ENCODE measurements at regions not wholly inside any gene's neighbourhood (a gene's known extent, or its start where the extent isn't known, plus 50 kb on each side); places are given as distances from the start of the nearest gene placed in this dataset.

DNA sequence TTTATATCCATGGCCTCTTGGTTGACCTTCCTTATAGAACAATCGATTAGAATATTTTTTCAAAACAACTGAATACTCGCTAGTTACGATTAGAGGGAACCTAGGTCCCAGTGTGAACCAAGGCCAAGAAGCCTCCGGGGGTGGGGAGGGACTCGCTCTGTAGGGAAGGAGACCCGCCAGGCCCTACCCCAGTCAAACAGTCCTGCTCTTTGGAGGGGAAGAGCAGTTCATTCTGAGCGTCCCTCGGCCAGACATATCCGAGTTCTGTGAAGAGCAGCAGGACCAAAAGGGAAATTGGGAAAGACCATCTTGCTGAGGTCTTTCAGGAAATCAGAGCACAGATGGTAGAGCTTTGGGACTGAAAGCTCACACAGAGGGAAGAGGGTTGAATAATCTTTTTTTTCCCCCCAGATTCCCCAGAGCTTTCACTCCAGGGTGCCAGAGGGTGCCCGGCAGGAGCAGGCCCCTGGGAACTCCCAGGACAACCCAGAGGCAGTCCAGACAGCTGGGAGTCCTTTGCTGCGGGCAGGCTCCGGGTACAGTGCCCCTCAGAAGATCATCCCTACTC is 137.2 kb upstream of the HES1 start:
- ATAC-seq (no peak), DNase-seq (no peak)
- Histone ChIP-seq H3K4me1 (ENCODE audit: low read depth) (peaks cover 15% of the 10 kb centered on the region), H3K36me3 (ENCODE audit: low read depth) (no peaks in the 10 kb centered on the region), H3K4me3 (no peak overlapping the region), H3K9me3 (no peaks in the 10 kb centered on the region)
- intact Hi-C loops (cut with DNase I, micrococcal nuclease) = no loop called here
- TF ChIP-seq, protein P1, sequence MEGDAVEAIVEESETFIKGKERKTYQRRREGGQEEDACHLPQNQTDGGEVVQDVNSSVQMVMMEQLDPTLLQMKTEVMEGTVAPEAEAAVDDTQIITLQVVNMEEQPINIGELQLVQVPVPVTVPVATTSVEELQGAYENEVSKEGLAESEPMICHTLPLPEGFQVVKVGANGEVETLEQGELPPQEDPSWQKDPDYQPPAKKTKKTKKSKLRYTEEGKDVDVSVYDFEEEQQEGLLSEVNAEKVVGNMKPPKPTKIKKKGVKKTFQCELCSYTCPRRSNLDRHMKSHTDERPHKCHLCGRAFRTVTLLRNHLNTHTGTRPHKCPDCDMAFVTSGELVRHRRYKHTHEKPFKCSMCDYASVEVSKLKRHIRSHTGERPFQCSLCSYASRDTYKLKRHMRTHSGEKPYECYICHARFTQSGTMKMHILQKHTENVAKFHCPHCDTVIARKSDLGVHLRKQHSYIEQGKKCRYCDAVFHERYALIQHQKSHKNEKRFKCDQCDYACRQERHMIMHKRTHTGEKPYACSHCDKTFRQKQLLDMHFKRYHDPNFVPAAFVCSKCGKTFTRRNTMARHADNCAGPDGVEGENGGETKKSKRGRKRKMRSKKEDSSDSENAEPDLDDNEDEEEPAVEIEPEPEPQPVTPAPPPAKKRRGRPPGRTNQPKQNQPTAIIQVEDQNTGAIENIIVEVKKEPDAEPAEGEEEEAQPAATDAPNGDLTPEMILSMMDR (IDR thresholded peaks at IDR 0.05) = no peak

DNA sequence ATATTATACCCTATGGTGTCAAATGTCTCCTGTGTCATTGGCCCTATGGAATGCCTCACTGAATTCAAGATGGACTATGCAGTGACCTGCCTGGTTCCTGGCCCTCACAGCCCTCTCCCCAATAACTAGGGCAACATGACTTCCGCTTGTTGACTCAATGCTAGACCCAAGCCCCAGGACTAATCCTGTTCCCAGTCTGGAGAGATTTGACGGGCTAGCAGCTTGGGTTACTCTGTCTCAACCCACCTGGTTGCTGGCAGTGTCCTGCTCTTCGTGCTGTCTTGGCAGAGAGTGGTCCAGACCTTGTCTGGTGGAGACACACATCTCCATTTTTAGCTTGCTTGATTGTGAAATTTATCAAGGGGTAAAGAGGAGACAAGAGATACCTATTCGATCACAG is 135.8 kb upstream of the HES1 start:
- no peak for DNase-seq
- Histone ChIP-seq H3K9me3 (no peaks in the 10 kb centered on the region), H3K36me3 (ENCODE audit: low read depth) (no peaks in the 10 kb centered on the region), H3K4me3 (no peak overlapping the region), H3K4me1 (ENCODE audit: low read depth) (peaks cover 28% of the 10 kb centered on the region)
- no peak for ATAC-seq
- intact Hi-C loops (cut with DNase I, micrococcal nuclease) = no loop called here
- TF ChIP-seq, protein P1 (IDR thresholded peaks at IDR 0.05) = no peak

DNA sequence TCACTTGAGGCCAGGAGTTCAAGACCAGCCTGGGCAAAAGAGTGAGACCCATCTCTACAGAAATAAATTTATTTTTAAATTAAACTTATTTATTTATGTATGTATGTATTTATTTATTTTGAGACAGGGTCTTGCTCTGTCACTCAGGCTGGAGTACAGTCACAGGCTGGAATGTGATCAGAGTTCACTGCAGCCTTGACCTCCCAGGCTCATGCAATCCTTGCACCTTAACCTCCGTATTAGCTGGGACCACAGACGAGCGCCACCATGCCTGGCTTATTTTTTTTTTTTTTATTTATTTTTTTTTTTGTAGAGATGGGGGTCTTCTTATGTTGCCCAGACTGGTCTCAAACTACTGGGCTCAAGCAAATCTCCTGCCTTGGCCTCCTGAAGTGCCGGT is 135.2 kb upstream of the HES1 start:
- no peak overlapping the region for H3K4me3 ChIP-seq
- ATAC-seq (no peak), DNase-seq (no peak)
- H3K4me1 ChIP-seq (ENCODE audit: low read depth) = peaks cover 35% of the 10 kb centered on the region
- intact Hi-C loops (cut with DNase I, micrococcal nuclease) = no loop called here
- no peaks in the 10 kb centered on the region for H3K9me3 ChIP-seq
- no peaks in the 10 kb centered on the region for H3K36me3 ChIP-seq (ENCODE audit: low read depth)
- TF ChIP-seq, protein P1 (IDR thresholded peaks at IDR 0.05) = no peak

DNA sequence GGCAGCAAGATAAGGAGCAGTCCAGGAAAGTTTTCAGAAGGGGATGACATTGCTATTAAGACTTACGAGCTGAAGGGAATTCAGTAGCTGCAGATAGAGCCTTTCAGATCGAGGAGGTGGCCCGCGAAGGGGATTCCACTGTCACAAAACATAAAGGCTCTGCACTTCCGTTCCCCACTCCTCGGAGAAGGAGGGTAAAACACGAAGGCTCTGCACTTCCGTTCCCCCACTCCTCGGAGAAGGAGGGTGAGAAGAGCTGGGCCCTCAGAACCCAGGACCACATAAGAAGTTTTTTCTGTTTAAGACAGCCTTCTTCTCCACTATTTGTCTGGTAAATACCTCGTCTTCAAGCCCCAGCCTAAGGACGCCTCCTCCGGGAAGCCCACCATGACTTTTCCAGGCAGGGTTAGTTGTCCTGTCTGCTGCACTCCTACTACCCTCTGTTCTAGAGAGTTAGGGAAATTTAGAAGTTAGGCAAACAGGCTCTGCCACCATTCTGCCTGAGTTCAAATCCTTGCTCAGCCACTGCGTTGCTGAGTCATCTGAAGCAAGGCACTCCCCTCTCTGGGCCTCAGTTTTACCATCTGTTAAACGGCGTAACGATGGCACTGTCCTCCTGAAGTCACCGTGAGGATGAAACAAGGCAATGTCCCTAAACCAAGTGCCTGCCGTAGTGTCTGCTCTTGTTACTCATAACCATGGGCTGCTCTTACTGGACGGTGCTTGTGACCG is 134.1 kb upstream of the HES1 start:
- DNase-seq (no peak), ATAC-seq (no peak)
- Histone ChIP-seq H3K4me3 (no peak overlapping the region), H3K4me1 (ENCODE audit: low read depth) (peaks cover 37% of the 10 kb centered on the region), H3K36me3 (ENCODE audit: low read depth) (no peaks in the 10 kb centered on the region), H3K9me3 (no peaks in the 10 kb centered on the region)
- intact Hi-C loops (cut with DNase I, micrococcal nuclease) = no loop called here
- TF ChIP-seq, protein P1 (IDR thresholded peaks at IDR 0.05) = no peak

DNA sequence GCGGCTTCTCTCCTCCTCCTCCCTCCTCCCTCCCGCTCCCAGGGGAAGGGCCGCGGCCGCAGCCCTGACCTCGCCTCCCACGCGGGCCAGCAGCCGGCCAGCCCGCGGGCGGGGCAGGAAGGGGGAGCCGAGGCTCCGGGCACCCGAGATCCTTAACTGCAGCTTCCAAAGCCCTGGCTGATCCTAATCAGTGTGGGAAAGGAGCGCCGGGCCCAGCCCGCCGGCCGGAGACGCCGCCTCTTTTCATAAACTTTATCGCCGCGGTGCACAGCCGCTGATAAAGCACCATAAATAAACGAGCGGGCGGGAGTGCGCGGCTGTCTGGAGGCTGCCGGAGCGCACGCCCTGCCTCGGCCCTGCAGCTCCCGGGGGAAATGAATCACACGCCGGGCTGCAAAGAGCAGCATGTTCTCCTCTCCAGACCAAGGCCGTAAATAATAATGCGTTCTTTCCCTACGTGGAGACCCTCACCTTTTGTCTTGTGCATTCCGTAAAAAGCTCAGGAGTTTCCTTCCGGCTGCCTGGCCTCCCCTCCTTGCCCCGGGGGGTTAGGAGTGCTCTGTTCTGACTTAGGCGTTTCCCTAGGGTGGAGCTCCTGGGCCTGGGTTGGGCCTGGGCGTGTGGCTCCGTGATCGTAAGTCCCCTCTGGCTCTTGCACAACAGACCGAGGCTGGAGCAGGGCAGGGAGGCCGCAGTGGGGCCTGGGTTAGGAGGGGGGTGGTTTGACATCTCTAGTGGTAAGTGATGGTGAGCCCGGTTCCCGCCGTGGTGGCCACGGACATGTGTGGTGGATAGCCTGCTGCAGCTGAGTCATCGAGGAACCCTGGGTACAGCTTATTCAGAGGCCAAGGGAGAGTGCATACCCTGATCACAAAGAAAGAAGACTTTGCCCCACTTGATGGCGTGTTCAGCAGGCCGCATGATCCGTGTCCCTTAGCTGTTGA is 132.6 kb upstream of the HES1 start:
- intact Hi-C loops (cut with DNase I, micrococcal nuclease) = no loop called here
- Histone ChIP-seq H3K36me3 (ENCODE audit: low read depth) (no peaks in the 10 kb centered on the region), H3K4me1 (ENCODE audit: low read depth) (peaks cover 24% of the 10 kb centered on the region), H3K9me3 (no peaks in the 10 kb centered on the region), H3K4me3 (peak overlapping the region; percentile 9)
- TF ChIP-seq, protein P1 (IDR thresholded peaks at IDR 0.05) = no peak
- peak; percentile 85 for ATAC-seq
- peak; percentile 90 to 93 (median 93) for DNase-seq
